Activated naive CD4-positive, alpha-beta T cell treated with anti-CD3 and anti-CD28 coated beads for 36 hours (primary cell): ENCODE measurements at regions not wholly inside any gene's neighbourhood (a gene's known extent, or its start where the extent isn't known, plus 50 kb on each side); places are given as distances from the start of the nearest gene placed in this dataset.

ENCODE experiments used
- CTCF ChIA-PET: fragments of 350-600 bp; sonication (Branson Sonifier 250); formaldehyde crosslinking; loops from one replicate; lab custom pipeline; 2021; ENCODE audit warnings: antibody characterized with exemption; lab: Charles Lee
- DNase-seq: peaks from one replicate; pipeline ENCODE4 v3.0.0-alpha.2; 2020
- H3K27ac Mint-ChIP-seq: one replicate; pipeline ENCODE4 v1.8.0; 2021; ENCODE audit warnings: mild to moderate bottlenecking, mixed read lengths
- H3K27me3 Mint-ChIP-seq: one replicate; pipeline ENCODE4 v1.8.0; 2021; ENCODE audit warnings: low read depth, mixed read lengths
- H3K36me3 Mint-ChIP-seq: one replicate; pipeline ENCODE4 v1.8.0; 2021; ENCODE audit warnings: low read depth, mixed read lengths
- H3K4me1 Mint-ChIP-seq: one replicate; pipeline ENCODE4 v1.8.0; 2021; ENCODE audit warnings: low read depth, mixed read lengths
- H3K4me3 Mint-ChIP-seq: one replicate; pipeline ENCODE4 v1.8.0; 2021; ENCODE audit warnings: mild to moderate bottlenecking, moderate library complexity, mixed read lengths
- H3K9me3 Mint-ChIP-seq: one replicate; pipeline ENCODE4 v1.8.0; 2021; ENCODE audit warnings: mixed read lengths
- intact Hi-C: fragments of 100-400 bp; cut with micrococcal nuclease; formaldehyde crosslinking; loops from one replicate; pipeline ENCODE4 v1.15.1; 2023

- DNase-seq, result no peak
- no peaks in the 10 kb centered on the region for H3K36me3 Mint-ChIP-seq
- peaks cover 81% of the 10 kb centered on the region for H3K27me3 Mint-ChIP-seq
- CTCF ChIA-PET, result interaction anchor here (0.8 to 1.9 kb wide), 5 partner anchors 9 to 594 kb away, joined by 3 to 6 read pairs (median 3); no protein-coding TSS in a partner anchor
- H3K9me3 Mint-ChIP-seq, result no peaks in the 10 kb centered on the region
- H3K27ac Mint-ChIP-seq, result no peak overlapping the region
- intact Hi-C loops, result no loop called here
- H3K4me1 Mint-ChIP-seq, result peaks cover 10% of the 10 kb centered on the region
- H3K4me3 Mint-ChIP-seq, result no peak overlapping the region
Observed at GRCh38 chr4:41874873-41875272, 60.4 kb upstream of the TMEM33 start.

DNA sequence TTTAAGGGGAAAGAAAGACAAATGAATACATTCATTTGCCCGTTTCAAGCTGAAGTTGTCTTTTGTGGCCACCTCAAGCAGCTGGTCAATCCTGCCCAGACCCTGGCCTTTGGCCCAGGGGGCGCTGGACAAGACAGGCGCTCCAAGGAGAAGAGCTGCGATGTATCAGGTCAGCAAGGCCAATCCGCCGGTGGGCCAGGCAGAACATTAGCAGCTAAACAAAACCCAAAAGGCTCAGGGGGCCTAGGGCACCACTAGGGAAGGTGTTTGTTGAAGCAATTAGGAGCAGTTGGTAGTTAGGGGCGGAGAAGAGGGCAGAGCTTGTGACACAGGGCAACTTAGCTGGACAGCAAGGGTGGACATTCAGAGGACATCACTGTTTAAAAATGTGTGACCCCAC, 60.8 kb upstream of the TMEM33 start:
- no peak overlapping the region for H3K27ac Mint-ChIP-seq
- H3K9me3 Mint-ChIP-seq, result no peaks in the 10 kb centered on the region
- H3K4me1 Mint-ChIP-seq, result peaks cover 10% of the 10 kb centered on the region
- intact Hi-C loops, result no loop called here
- peaks cover 77% of the 10 kb centered on the region for H3K27me3 Mint-ChIP-seq
- no peaks in the 10 kb centered on the region for H3K36me3 Mint-ChIP-seq
- no peak overlapping the region for H3K4me3 Mint-ChIP-seq
- no peak for DNase-seq
- CTCF ChIA-PET, result interaction anchor here (1.0 to 1.9 kb wide), 4 partner anchors 10 to 593 kb away, joined by 3 to 6 read pairs (median 3); no protein-coding TSS in a partner anchor

DNA sequence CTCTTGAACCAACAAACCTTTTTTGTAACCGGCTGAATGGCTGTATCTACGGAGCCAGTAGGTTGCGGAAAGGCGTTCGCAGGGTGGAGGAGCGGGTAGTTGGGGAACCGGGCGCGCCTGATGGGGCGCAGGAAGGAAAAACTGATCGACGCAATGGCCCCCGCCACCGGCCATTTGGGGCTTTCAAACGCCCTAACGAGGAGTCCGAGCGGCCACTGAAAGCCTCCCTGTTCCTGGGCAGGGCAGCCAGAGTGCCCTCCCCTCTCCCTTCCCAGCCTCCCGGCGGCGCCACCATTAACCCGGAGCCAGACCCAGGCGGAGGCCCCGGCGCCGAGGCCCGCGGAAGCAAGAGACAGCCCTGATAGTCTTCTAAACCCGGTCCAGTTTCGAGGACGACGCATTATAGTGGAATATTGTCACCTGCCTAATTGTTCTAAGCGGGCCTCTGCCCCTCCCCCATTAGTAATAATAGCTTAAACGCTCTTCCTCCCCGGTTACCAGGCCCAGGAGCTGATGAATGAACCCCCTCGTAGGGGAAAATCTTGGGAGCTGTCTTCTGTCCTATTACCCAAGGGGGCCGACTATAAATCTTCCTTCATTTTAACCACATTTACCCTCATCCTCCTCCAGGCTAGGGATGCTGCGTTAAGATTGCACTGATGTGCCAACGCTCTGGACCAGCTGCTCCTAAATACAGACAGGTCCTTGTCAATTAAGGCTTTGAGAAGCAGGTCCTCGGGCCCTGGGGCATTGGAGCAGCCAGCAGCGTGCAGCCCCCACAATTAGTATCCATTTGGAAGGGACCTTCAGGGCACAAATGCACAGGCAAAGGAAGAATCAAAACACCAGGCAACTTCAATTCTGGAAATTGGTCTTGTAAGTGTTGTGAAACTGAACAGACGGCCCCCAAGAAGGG, 61.6 kb upstream of the TMEM33 start:
- Mint-ChIP-seq H3K4me3 (no peak overlapping the region), H3K27me3 (peaks cover 73% of the 10 kb centered on the region), H3K4me1 (peaks cover 7% of the 10 kb centered on the region), H3K9me3 (no peaks in the 10 kb centered on the region), H3K36me3 (no peaks in the 10 kb centered on the region), H3K27ac (no peak overlapping the region)
- intact Hi-C loops, result no loop called here
- DNase-seq, result no peak
- CTCF ChIA-PET, result interaction anchor here (1.4 to 1.9 kb wide), 2 partner anchors 12 to 593 kb away, joined by 3 to 6 read pairs; no protein-coding TSS in a partner anchor

DNA sequence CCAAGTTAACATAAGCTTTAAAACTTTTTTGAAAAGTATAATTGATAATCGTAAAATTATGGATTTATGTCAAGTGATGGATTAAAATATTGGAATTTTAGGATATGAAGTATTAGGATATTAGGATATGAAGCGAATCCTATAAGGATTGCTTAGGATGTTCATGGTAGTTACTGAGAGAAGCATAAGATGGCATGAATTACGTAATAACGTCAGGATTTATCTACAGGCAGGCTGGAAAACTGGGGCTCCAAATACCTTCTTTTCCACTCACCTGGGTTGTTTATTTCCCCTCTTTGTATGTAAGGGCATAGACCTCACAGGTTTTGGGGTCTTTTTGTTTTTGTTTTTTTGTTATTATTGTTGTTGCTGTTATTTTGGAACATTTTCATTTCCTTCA, 65.2 kb upstream of the TMEM33 start:
- DNase-seq, result no peak
- CTCF ChIA-PET, result interaction anchor here (1.0 kb wide), 1 partner anchor 17 kb away, joined by 3 read pairs; no protein-coding TSS in a partner anchor
- intact Hi-C loops, result no loop called here
- no peaks in the 10 kb centered on the region for H3K36me3 Mint-ChIP-seq
- no peaks in the 10 kb centered on the region for H3K9me3 Mint-ChIP-seq
- H3K27ac Mint-ChIP-seq, result no peak overlapping the region
- H3K4me3 Mint-ChIP-seq, result no peak overlapping the region
- peaks cover 21% of the 10 kb centered on the region for H3K4me1 Mint-ChIP-seq
- H3K27me3 Mint-ChIP-seq, result peaks cover 68% of the 10 kb centered on the region

- intact Hi-C loops, result loop anchor here (5.0 kb wide), 1 partner anchor 115 kb away; no protein-coding TSS in a partner anchor
Observed at GRCh38 chr4:41866799-41867677, 68.2 kb upstream of the TMEM33 start.

DNA sequence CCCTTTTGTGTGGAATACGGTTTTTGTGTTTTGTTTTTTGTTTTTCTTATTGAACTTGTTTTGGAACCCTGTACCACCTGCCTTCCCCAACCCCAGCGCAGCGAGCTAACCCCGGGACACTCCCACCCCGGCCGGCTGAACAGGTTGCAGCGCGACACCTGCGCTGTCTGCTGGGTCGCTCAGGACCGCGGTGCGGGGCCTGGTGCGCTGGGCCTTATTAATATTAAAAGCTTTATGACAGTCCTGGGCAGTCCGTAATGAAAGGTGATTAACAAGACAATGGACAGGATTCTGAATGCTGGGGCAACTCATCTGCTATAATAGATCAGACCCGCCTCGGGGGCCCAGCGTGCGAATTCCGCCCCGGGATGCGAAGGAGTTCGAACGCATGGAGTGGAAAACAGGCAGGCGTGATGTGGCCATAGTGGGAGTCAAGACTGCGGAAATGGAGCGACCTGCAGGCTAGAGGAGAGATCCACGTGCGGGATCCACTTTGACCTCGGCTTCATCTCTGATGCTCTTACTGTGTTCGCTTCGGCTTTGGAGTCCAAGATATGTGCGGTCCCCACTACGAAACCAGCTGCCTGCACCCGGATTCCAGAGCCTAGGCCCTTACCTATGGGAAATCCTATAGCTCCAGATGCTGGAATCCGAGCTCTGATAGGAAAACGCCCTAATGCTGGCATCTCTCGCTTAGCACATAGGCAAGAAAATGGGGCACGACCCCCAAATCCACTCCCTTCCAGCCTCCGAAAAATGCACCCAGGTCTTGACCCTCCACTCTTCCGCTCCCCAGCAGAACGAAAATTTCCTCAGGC, 69.0 kb upstream of the TMEM33 start:
- H3K36me3 Mint-ChIP-seq, result no peaks in the 10 kb centered on the region
- CTCF ChIA-PET, result interaction anchor here (0.6 to 2.0 kb wide), 2 partner anchors 21 to 59 kb away, joined by 3 to 7 read pairs; no protein-coding TSS in a partner anchor
- no peaks in the 10 kb centered on the region for H3K9me3 Mint-ChIP-seq
- no peak overlapping the region for H3K27ac Mint-ChIP-seq
- peaks cover 15% of the 10 kb centered on the region for H3K4me1 Mint-ChIP-seq
- no peak overlapping the region for H3K4me3 Mint-ChIP-seq
- intact Hi-C loops, result loop anchor here (2.0 to 5.0 kb wide), 2 partner anchors 15 to 114 kb away; no protein-coding TSS in a partner anchor
- H3K27me3 Mint-ChIP-seq, result peaks cover 62% of the 10 kb centered on the region
- no peak for DNase-seq

More at GRCh38 chr4:41866799-41867677, 68.2 kb upstream of the TMEM33 start:
- no peak overlapping the region for H3K4me3 Mint-ChIP-seq
- DNase-seq, result no peak
- H3K36me3 Mint-ChIP-seq, result no peaks in the 10 kb centered on the region
- H3K9me3 Mint-ChIP-seq, result no peaks in the 10 kb centered on the region
- H3K27me3 Mint-ChIP-seq, result peaks cover 65% of the 10 kb centered on the region
- H3K4me1 Mint-ChIP-seq, result peaks cover 15% of the 10 kb centered on the region
- H3K27ac Mint-ChIP-seq, result no peak overlapping the region
- CTCF ChIA-PET, result interaction anchor here (0.6 to 2.0 kb wide), 2 partner anchors 21 to 58 kb away, joined by 3 to 7 read pairs; no protein-coding TSS in a partner anchor

GRCh38 chr4:41865306-41865980, 69.8 kb upstream of the TMEM33 start:
- Mint-ChIP-seq H3K27ac (no peak overlapping the region), H3K9me3 (no peaks in the 10 kb centered on the region), H3K36me3 (no peaks in the 10 kb centered on the region), H3K4me1 (peaks cover 15% of the 10 kb centered on the region), H3K27me3 (peaks cover 57% of the 10 kb centered on the region), H3K4me3 (no peak overlapping the region)
- intact Hi-C loops, result loop anchor here (2.0 to 5.0 kb wide), 2 partner anchors 15 to 113 kb away; no protein-coding TSS in a partner anchor
- DNase-seq, result no peak
- CTCF ChIA-PET, result interaction anchor here (0.6 to 1.2 kb wide), 2 partner anchors 14 to 756 kb away, joined by 3 read pairs; no protein-coding TSS in a partner anchor

DNA sequence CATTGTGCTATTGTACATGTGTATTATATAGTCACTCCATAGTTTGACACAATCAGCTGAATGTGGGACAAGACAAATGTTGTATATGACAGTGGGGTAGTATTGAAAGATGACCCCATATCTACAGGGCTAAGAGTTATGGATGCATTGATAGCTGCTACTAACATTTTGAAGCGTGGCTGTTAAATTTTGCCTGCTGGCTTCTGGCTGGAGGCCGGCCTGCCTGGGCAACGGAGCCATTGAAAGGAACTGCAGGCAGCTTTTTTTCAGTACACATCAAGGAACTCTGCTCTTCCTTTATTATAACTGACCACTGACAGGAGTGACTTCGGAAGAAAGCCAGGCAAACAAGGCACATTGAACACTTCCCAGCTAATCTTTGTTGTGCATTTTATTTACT, 76.1 kb upstream of the TMEM33 start:
- DNase-seq, result no peak
- intact Hi-C loops, result no loop called here
- H3K27me3 Mint-ChIP-seq, result peaks cover 22% of the 10 kb centered on the region
- H3K4me3 Mint-ChIP-seq, result no peak overlapping the region
- CTCF ChIA-PET, result interaction anchor here (1.2 kb wide), 1 partner anchor 165 kb away, joined by 3 read pairs; no protein-coding TSS in a partner anchor
- no peak overlapping the region for H3K27ac Mint-ChIP-seq
- no peaks in the 10 kb centered on the region for H3K4me1 Mint-ChIP-seq
- H3K36me3 Mint-ChIP-seq, result no peaks in the 10 kb centered on the region
- no peaks in the 10 kb centered on the region for H3K9me3 Mint-ChIP-seq

GRCh38 chr4:41857226-41857641, 78.0 kb upstream of the TMEM33 start:
- Mint-ChIP-seq H3K36me3 (no peaks in the 10 kb centered on the region), H3K4me1 (no peaks in the 10 kb centered on the region), H3K9me3 (no peaks in the 10 kb centered on the region), H3K4me3 (no peak overlapping the region), H3K27ac (no peak overlapping the region), H3K27me3 (peaks cover 14% of the 10 kb centered on the region)
- intact Hi-C loops, result no loop called here
- no peak for DNase-seq
- CTCF ChIA-PET, result interaction anchor here (0.5 kb wide), 1 partner anchor 29 kb away, joined by 3 read pairs; no protein-coding TSS in a partner anchor

DNA sequence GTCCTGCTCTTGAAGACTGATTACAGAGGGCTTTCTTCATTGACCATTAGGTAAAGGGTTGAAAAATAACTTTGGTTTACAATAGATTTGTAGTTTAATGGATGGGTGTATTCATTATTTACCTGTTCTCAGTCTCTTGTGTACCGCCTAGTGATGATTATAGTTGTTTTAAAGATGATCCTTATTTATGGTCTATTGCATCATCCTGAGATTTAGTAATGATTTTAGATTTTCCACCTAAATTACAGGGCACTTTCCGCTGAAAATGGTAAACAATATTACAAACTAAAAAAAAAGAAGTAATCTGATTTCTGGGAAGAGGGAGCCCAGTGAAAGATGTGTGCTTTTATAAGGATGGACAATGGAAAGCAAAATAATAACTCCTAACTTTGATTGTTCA, 78.4 kb upstream of the TMEM33 start:
- no peaks in the 10 kb centered on the region for H3K36me3 Mint-ChIP-seq
- no peaks in the 10 kb centered on the region for H3K4me1 Mint-ChIP-seq
- H3K27ac Mint-ChIP-seq, result no peak overlapping the region

GRCh38 chr4:41853973-41854372, 81.3 kb upstream of the TMEM33 start:
- no peak for DNase-seq
- intact Hi-C loops, result no loop called here
- Mint-ChIP-seq H3K36me3 (no peaks in the 10 kb centered on the region), H3K4me1 (no peaks in the 10 kb centered on the region), H3K4me3 (no peak overlapping the region), H3K27me3 (peaks cover 22% of the 10 kb centered on the region), H3K27ac (no peak overlapping the region), H3K9me3 (no peaks in the 10 kb centered on the region)
- CTCF ChIA-PET, result no interaction called here

More for the DNA sequence above, 78.4 kb upstream of the TMEM33 start:
- CTCF ChIA-PET, result no interaction called here
- Mint-ChIP-seq H3K27me3 (peaks cover 14% of the 10 kb centered on the region), H3K4me3 (no peak overlapping the region), H3K9me3 (no peaks in the 10 kb centered on the region)
- intact Hi-C loops, result no loop called here
- no peak for DNase-seq
